HCT116 (cell line): ENCODE measurements at regions not wholly inside any gene's neighbourhood (a gene's known extent, or its start where the extent isn't known, plus 50 kb on each side); places are given as distances from the start of the nearest gene placed in this dataset.

ENCODE experiments used
- ATAC-seq: fragments of 200-7000 bp; cut with Tn5 transposase; 2 replicates; pipeline ENCODE4 v1.9.1; 2020; ENCODE audit warnings: mild to moderate bottlenecking, moderate library complexity
- BruUV-seq: library from RNA; stranded (reverse); fragments of 400-500 nt; replicated peaks from 2 replicates; lab custom pipeline; 2021; lab: Mats Ljungman, UMichigan
- CTCF ChIA-PET: fragments of 300-600 bp; sonication (Branson Sonifier 250); formaldehyde crosslinking; loops from one replicate; lab custom pipeline; 2021; ENCODE audit warnings: antibody characterized with exemption; lab: Charles Lee
- POLR2A ChIA-PET: fragments of 300-600, 350-600 bp; sonication (Branson Sonifier 250); formaldehyde crosslinking; loops from one replicate; lab custom pipeline; 2021; ENCODE audit warnings: antibody characterized with exemption; lab: Charles Lee
- RAD21 ChIA-PET, 2 experiments: fragments of 300-600 bp; sonication (Branson Sonifier 250); formaldehyde crosslinking; loops; one replicate each; lab custom pipeline; 2023; ENCODE audit warnings: low total read pairs in 2 of 2; ENCODE audit not compliant: uncharacterized antibody in 2 of 2, unreplicated experiment in 2 of 2, low non-redundant PET in 1 of 2; lab: Charles Lee
- DNase-seq: peaks from one replicate; pipeline ENCODE4 v3.0.0-alpha.2; 2010; ENCODE audit warnings: low read depth, low spot score
- H2AFZ ChIP-seq: fragments of 200-600 bp; shearing (Covaris generic), sonication (generic); 2 replicates; pipeline ENCODE4 v1.6.1; 2017; ENCODE audit warnings: low read depth, mixed run types, mixed read lengths, antibody characterized with exemption, low read length; ENCODE audit not compliant: poor library complexity, severe bottlenecking
- H3K27ac ChIP-seq: 2 replicates; pipeline ENCODE4 v1.5.1; 2012; ENCODE audit warnings: low read depth, low read length
- H3K27me3 ChIP-seq: fragments of 200-600 bp; sonication (generic); 2 replicates; pipeline ENCODE4 v1.6.1; 2016; ENCODE audit warnings: mixed run types, low read length, mixed read lengths; ENCODE audit not compliant: insufficient read depth
- H3K36me3 ChIP-seq, 2 experiments: fragments of 200-500 bp in 1 of 2; fragments of 200-600 bp in 1 of 2; sonication (Bioruptor generic) in 1 of 2; sonication (generic) in 1 of 2; 2 replicates each; pipeline versions ENCODE4 v1.5.1 to v1.6.1; 2014 to 2016; ENCODE audit warnings: low read length in 2 of 2, inconsistent platforms in 1 of 2, mixed read lengths in 1 of 2, mixed run types in 1 of 2; ENCODE audit not compliant: insufficient read depth in 2 of 2, control insufficient read depth in 1 of 2
- H3K4me1 ChIP-seq, 2 experiments: fragments of 200-600 bp in 1 of 2; sonication (generic) in 1 of 2; 2 replicates each; pipeline versions ENCODE4 v1.5.1 to v1.6.1; 2012 to 2017; ENCODE audit warnings: low read length in 2 of 2, inconsistent platforms in 1 of 2, mild to moderate bottlenecking in 1 of 2, mixed read lengths in 1 of 2, mixed run types in 1 of 2, moderate library complexity in 1 of 2; ENCODE audit not compliant: insufficient read depth in 2 of 2, control insufficient read depth in 1 of 2
- H3K4me2 ChIP-seq: fragments of 200-600 bp; sonication (generic); 2 replicates; pipeline ENCODE4 v1.6.1; 2017; ENCODE audit warnings: mixed run types, low read length, mixed read lengths
- H3K4me3 ChIP-seq, 2 experiments: fragments of 200-600 bp in 1 of 2; sonication (generic) in 1 of 2; replicated peaks in 1 of 2; 2 replicates each; pipeline ENCODE4 v1.5.1; 2011 to 2016; ENCODE audit warnings: low read length in 2 of 2, control low read depth in 1 of 2, low read depth in 1 of 2, mild to moderate bottlenecking in 1 of 2, mixed read lengths in 1 of 2, mixed run types in 1 of 2
- H3K79me2 ChIP-seq: fragments of 200-600 bp; sonication (generic); 2 replicates; pipeline ENCODE4 v1.6.1; 2017; ENCODE audit warnings: mild to moderate bottlenecking, mixed run types, low read length, moderate library complexity, mixed read lengths; ENCODE audit not compliant: insufficient read depth
- H3K9ac ChIP-seq: fragments of 200-600 bp; sonication (generic); 2 replicates; pipeline ENCODE4 v1.6.1; 2016; ENCODE audit warnings: low read length, mixed read lengths
- H3K9me2 ChIP-seq: fragments of 200-600 bp; sonication (generic), shearing (Covaris generic); 2 replicates; pipeline ENCODE4 v1.6.1; 2017; ENCODE audit warnings: mixed run types, mild to moderate bottlenecking, moderate library complexity; ENCODE audit not compliant: insufficient read depth
- H3K9me3 ChIP-seq, 2 experiments: fragments of 200-500 bp in 1 of 2; fragments of 200-600 bp in 1 of 2; sonication (Bioruptor generic) in 1 of 2; sonication (generic) in 1 of 2; 2 replicates each; pipeline ENCODE4 v1.6.1; 2014 to 2017; ENCODE audit warnings: low read length in 2 of 2, mixed read lengths in 2 of 2, inconsistent platforms in 1 of 2, low read depth in 1 of 2, mild to moderate bottlenecking in 1 of 2, mixed run types in 1 of 2, moderate library complexity in 1 of 2; ENCODE audit not compliant: control insufficient read depth in 1 of 2, insufficient read depth in 1 of 2
- H4K20me1 ChIP-seq: fragments of 200-600 bp; sonication (generic), shearing (Covaris generic); 2 replicates; pipeline ENCODE4 v1.6.1; 2017; ENCODE audit warnings: mixed run types, mild to moderate bottlenecking, moderate library complexity; ENCODE audit not compliant: insufficient read depth
- CTCF ChIP-seq, 3 experiments: fragments of 200-600 bp in 1 of 3; sonication (generic) in 1 of 3; IDR thresholded peaks in 2 of 3; conservative IDR thresholded peaks in 1 of 3; 2 replicates each; pipeline ENCODE4 v1.5.1; 2012 to 2017; ENCODE audit warnings: low read depth in 2 of 3, low read length in 2 of 3, antibody characterized with exemption in 1 of 3, borderline replicate concordance in 1 of 3, control low read depth in 1 of 3, mild to moderate bottlenecking in 1 of 3, mixed read lengths in 1 of 3, mixed run types in 1 of 3, moderate library complexity in 1 of 3; ENCODE audit not compliant: insufficient read depth in 1 of 3
- EGR1 ChIP-seq: IDR thresholded peaks from 2 replicates; pipeline ENCODE4 v1.6.1; 2012; ENCODE audit warnings: low read depth
- ELF1 ChIP-seq: IDR thresholded peaks from 2 replicates; pipeline ENCODE4 v1.6.1; 2012; ENCODE audit warnings: low read depth, borderline replicate concordance
- EZH2 ChIP-seq: fragments of 200-600 bp; sonication (generic); IDR thresholded peaks from 2 replicates; pipeline ENCODE4 v1.6.1; 2017; ENCODE audit warnings: antibody characterized with exemption, mixed run types
- EZH2phosphoT487 ChIP-seq: fragments of 200-600 bp; IDR thresholded peaks from 2 replicates; pipeline ENCODE4 v1.6.1; 2018; ENCODE audit warnings: antibody characterized with exemption, borderline replicate concordance
- FOSL1 ChIP-seq: IDR thresholded peaks from 2 replicates; pipeline ENCODE4 v1.6.1; 2012; ENCODE audit warnings: low read depth
- MAX ChIP-seq: IDR thresholded peaks from 2 replicates; pipeline ENCODE4 v1.6.1; 2012
- RAD21 ChIP-seq: IDR thresholded peaks from 2 replicates; pipeline ENCODE4 v1.6.1; 2012; ENCODE audit warnings: low read depth, mild to moderate bottlenecking
- REST ChIP-seq: IDR thresholded peaks from 2 replicates; pipeline ENCODE4 v1.6.1; 2012; ENCODE audit warnings: low read depth
- TCF7L2 ChIP-seq: IDR thresholded peaks from 2 replicates; pipeline ENCODE4 v1.7.0; 2011; ENCODE audit warnings: borderline replicate concordance, inconsistent platforms; ENCODE audit not compliant: insufficient read depth, insufficient read length; ENCODE audit errors: extremely low read depth
- YY1 ChIP-seq: IDR thresholded peaks from 2 replicates; pipeline ENCODE4 v1.6.1; 2011; ENCODE audit warnings: low read length, low read depth, moderate library complexity, mild to moderate bottlenecking; ENCODE audit not compliant: insufficient replicate concordance; ENCODE audit errors: extremely low read depth
- ZBTB33 ChIP-seq: IDR thresholded peaks from 2 replicates; pipeline ENCODE4 v1.6.1; 2011; ENCODE audit warnings: mild to moderate bottlenecking, low read length, moderate library complexity; ENCODE audit not compliant: insufficient replicate concordance; ENCODE audit errors: extremely low read depth
- ZFX ChIP-seq: fragments of 450-650 bp; IDR thresholded peaks from 2 replicates; pipeline ENCODE4 v1.6.1; 2017
- ZNF274 ChIP-seq: fragments of 200-500 bp; sonication (Bioruptor generic); IDR thresholded peaks from 2 replicates; pipeline ENCODE4 v1.6.1; 2014; ENCODE audit warnings: mild to moderate bottlenecking, low read depth, low read length, inconsistent platforms
- intact Hi-C: fragments of 100-400 bp; cut with micrococcal nuclease; formaldehyde crosslinking; loops from 2 replicates; pipeline ENCODE4 v1.10.0; 2022

GRCh38 chr6:119735530-119735929 is 386.0 kb upstream of the MAN1A1 start:
- Histone ChIP-seq H2AFZ (no peak overlapping the region), H3K36me3 (no peaks in the 10 kb centered on the region), H3K4me1 (no peaks in the 10 kb centered on the region), H3K4me3 (no peak overlapping the region), H3K27me3 (no peaks in the 10 kb centered on the region), H3K9me2 (no peaks in the 10 kb centered on the region), H4K20me1 (no peaks in the 10 kb centered on the region)
- ChIA-PET CTCF (no interaction called here), POLR2A (no interaction called here)
- intact Hi-C loops = no loop called here
- BruUV-seq = no TSS peak
- TF ChIP-seq ZBTB33 = no peak
- no peak for TF ChIP-seq YY1
- TF ChIP-seq ZFX = no peak
- TF ChIP-seq CTCF (IDR thresholded peaks at IDR 0.05 in 2 of 3, conservative IDR thresholded peaks at IDR 0.05 in 1 of 3; ENCODE audit: borderline replicate concordance in 1 of 3, insufficient read depth in 1 of 3, low read depth in 2 of 3, low read length in 2 of 3) = no peak
- TF ChIP-seq TCF7L2 = no peak
- TF ChIP-seq EGR1 = no peak
- TF ChIP-seq EZH2 = no peak
- no peak for TF ChIP-seq ELF1
- TF ChIP-seq MAX = no peak
- TF ChIP-seq EZH2phosphoT487 = no peak
- no peak for TF ChIP-seq FOSL1
- no peak for TF ChIP-seq RAD21
- no peak for TF ChIP-seq ZNF274
- TF ChIP-seq REST = no peak
- TF ChIP-seq, all 23 proteins: peak for 0
- Histone ChIP-seq H3K27ac (no peak overlapping the region), H3K9ac (no peak overlapping the region), H3K79me2 (no peaks in the 10 kb centered on the region), H3K4me2 (no peak overlapping the region), H3K9me3 (no peaks in the 10 kb centered on the region)
- RAD21 ChIA-PET = no interaction called here
- DNase-seq (no peak), ATAC-seq (no peak)
